ENCODE measurements at regions not wholly inside any gene's neighbourhood (a gene's known extent, or its start where the extent isn't known, plus 50 kb on each side); places are given as distances from the start of the nearest gene placed in this dataset.
A peak's percentile ranks its signal among the peaks of the same experiment; 100 is the strongest.
"Not testable (repeated sequence)": the region's sequence is repeated elsewhere in the genome, so short reads cannot be mapped to it uniquely, and the experiment has no call there.

GRCh38 chr6:63022631-63023030, 188.6 kb upstream of the FKBP1C start:
- Histone ChIP-seq H3K36me3 (replicated peaks in 1 of 2; ENCODE audit: insufficient read depth in 1 of 2, low read depth in 2 of 2) (no peaks in the 10 kb centered on the region), H3K4me3 (no peak overlapping the region), H3K9me3 (no peaks in the 10 kb centered on the region), H3K4me1 (no peaks in the 10 kb centered on the region), H3K27me3 (no peaks in the 10 kb centered on the region), H3K27ac (no peak overlapping the region)
- DNase-seq = no peak
- intact Hi-C loops (cut with DNase I) = no loop called here
- 77 to 78% methylated on average over 2 of the region's 2 CpGs for WGBS, 2 donors
- TF ChIP-seq POLR2A (IDR thresholded peaks at IDR 0.05) (no peak), CTCF (IDR thresholded peaks at IDR 0.05) (no peak)
- no peak for ATAC-seq

- DNase-seq (peak in 1 of 4 donors; percentile 23), ATAC-seq (no peak)
- Histone ChIP-seq H3K4me3 (no peak overlapping the region), H3K27me3 (no peaks in the 10 kb centered on the region), H3K36me3 (replicated peaks in 1 of 2; ENCODE audit: insufficient read depth in 1 of 2, low read depth in 2 of 2) (no peaks in the 10 kb centered on the region), H3K27ac (no peak overlapping the region), H3K4me1 (no peaks in the 10 kb centered on the region), H3K9me3 (no peaks in the 10 kb centered on the region)
- TF ChIP-seq CTCF (IDR thresholded peaks at IDR 0.05) (no peak), POLR2A (IDR thresholded peaks at IDR 0.05) (no peak)
- WGBS, 2 donors = 73 to 76% methylated on average over 4 of the region's 4 CpGs
- intact Hi-C loops (cut with DNase I) = no loop called here
Observed at GRCh38 chr6:63023726-63024125, 187.5 kb upstream of the FKBP1C start.

- no peak overlapping the region for H3K27ac ChIP-seq
- no peaks in the 10 kb centered on the region for H3K36me3 ChIP-seq (replicated peaks in 1 of 2; ENCODE audit: insufficient read depth in 1 of 2, low read depth in 2 of 2)
- no peaks in the 10 kb centered on the region for H3K4me1 ChIP-seq
- no peak for ATAC-seq
- no peaks in the 10 kb centered on the region for H3K27me3 ChIP-seq
- TF ChIP-seq CTCF (IDR thresholded peaks at IDR 0.05) = no peak
- no peak for TF ChIP-seq POLR2A (IDR thresholded peaks at IDR 0.05)
- no peak for DNase-seq
- WGBS, 2 donors = 65 to 67% methylated on average over 3 of the region's 3 CpGs
- H3K9me3 ChIP-seq = no peaks in the 10 kb centered on the region
- intact Hi-C loops (cut with DNase I) = no loop called here
- no peak overlapping the region for H3K4me3 ChIP-seq
Observed at GRCh38 chr6:63049216-63049615, 162.1 kb upstream of the FKBP1C start.

- H3K9me3 ChIP-seq = not testable (repeated sequence)
Observed at GRCh38 chr6:63053206-63053605, 158.1 kb upstream of the FKBP1C start.

GRCh38 chr6:63058601-63059000, 152.7 kb upstream of the FKBP1C start:
- intact Hi-C loops (cut with DNase I) = no loop called here
- ATAC-seq (no peak), DNase-seq (no peak)
- Histone ChIP-seq H3K4me3 (no peak overlapping the region), H3K4me1 (no peaks in the 10 kb centered on the region), H3K27ac (no peak overlapping the region), H3K27me3 (no peaks in the 10 kb centered on the region), H3K36me3 (replicated peaks in 1 of 2; ENCODE audit: insufficient read depth in 1 of 2, low read depth in 2 of 2) (no peaks in the 10 kb centered on the region), H3K9me3 (peaks cover 0 to 8% (median 0%) of the 10 kb centered on the region in 3 donors)
- 57 to 59% methylated on average over 2 of the region's 2 CpGs for WGBS, 2 donors
- no peak for TF ChIP-seq POLR2A (IDR thresholded peaks at IDR 0.05)
- TF ChIP-seq CTCF (IDR thresholded peaks at IDR 0.05) = no peak

More at GRCh38 chr6:63053206-63053605, 158.1 kb upstream of the FKBP1C start:
- H3K4me1 ChIP-seq; DNase-seq; intact Hi-C loops (cut with DNase I); H3K4me3 ChIP-seq; H3K27ac ChIP-seq; H3K36me3 ChIP-seq (replicated peaks in 1 of 2; ENCODE audit: insufficient read depth in 1 of 2, low read depth in 2 of 2); ATAC-seq; H3K27me3 ChIP-seq: not testable (repeated sequence)
- WGBS, 2 donors = 77 to 91% methylated on average over 6 to 7 of the region's 9 CpGs

All from body of pancreas (tissue), 4 donors.